ENCODE measurements at regions not wholly inside any gene's neighbourhood (a gene's known extent, or its start where the extent isn't known, plus 50 kb on each side); places are given as distances from the start of the nearest gene placed in this dataset.

GRCh38 chr5:162637481-162637880, 569.9 kb downstream of the GABRG2 start:
- Histone ChIP-seq H3K4me1 (ENCODE audit: control insufficient read depth, insufficient read depth, low read length) (no peaks in the 10 kb centered on the region), H3K27me3 (ENCODE audit: control insufficient read depth, insufficient read depth, low read length) (no peaks in the 10 kb centered on the region), H3K36me3 (ENCODE audit: control insufficient read depth, insufficient read depth, low read length) (no peaks in the 10 kb centered on the region), H3K4me3 (ENCODE audit: low read depth in 2 of 2, low read length in 2 of 2) (no peak overlapping the region), H3K9me3 (ENCODE audit: control insufficient read depth, insufficient read depth, low read depth, low read length) (no peaks in the 10 kb centered on the region), H3K27ac (ENCODE audit: low read length) (no peak overlapping the region)
- CTCF ChIA-PET: no interaction called here
- POLR2A ChIA-PET: no interaction called here
- DNase-seq (ENCODE audit: low read depth, low spot score): no peak
- in situ Hi-C loops (cut with HindIII; ENCODE audit: low pct_unique_long_range_greater_than_20kb, low sequenced_read_pairs) (no loop called here), intact Hi-C loops (cut with micrococcal nuclease; ENCODE audit: unreplicated experiment) (no loop called here)
- ATAC-seq: no peak
- no TSS peak for BruUV-seq (replicated peaks)
- no peak for TF ChIP-seq CTCF (IDR thresholded peaks at IDR 0.05)
- no peak for TF ChIP-seq TCF7L2 (IDR thresholded peaks at IDR 0.05; ENCODE audit: low read depth, low read length)
- TF ChIP-seq SIN3A (IDR thresholded peaks at IDR 0.05; ENCODE audit: borderline replicate concordance, insufficient read depth, low read depth, low read length): no peak
- TF ChIP-seq REST (IDR thresholded peaks at IDR 0.05; ENCODE audit: insufficient read depth in 1 of 2, low read depth in 2 of 2, low read length in 1 of 2): no peak
- TF ChIP-seq POLR2AphosphoS5 (IDR thresholded peaks at IDR 0.05; ENCODE audit: low read depth, low read length): no peak

GRCh38 chr5:162638849-162639248, 571.3 kb downstream of the GABRG2 start:
- in situ Hi-C loops (cut with HindIII; ENCODE audit: low pct_unique_long_range_greater_than_20kb, low sequenced_read_pairs): no loop called here
- H3K27ac ChIP-seq (ENCODE audit: low read length): no peak overlapping the region
- no peak for TF ChIP-seq SIN3A (IDR thresholded peaks at IDR 0.05; ENCODE audit: borderline replicate concordance, insufficient read depth, low read depth, low read length)
- no peak for TF ChIP-seq REST (IDR thresholded peaks at IDR 0.05; ENCODE audit: insufficient read depth in 1 of 2, low read depth in 2 of 2, low read length in 1 of 2)
- TF ChIP-seq POLR2AphosphoS5 (IDR thresholded peaks at IDR 0.05; ENCODE audit: low read depth, low read length): no peak
- TF ChIP-seq CTCF (IDR thresholded peaks at IDR 0.05): no peak
- no peak for ATAC-seq
- DNase-seq (ENCODE audit: low read depth, low spot score): no peak
- BruUV-seq (replicated peaks): no TSS peak
- ChIA-PET CTCF (no interaction called here), POLR2A (no interaction called here)
- H3K4me1 ChIP-seq (ENCODE audit: control insufficient read depth, insufficient read depth, low read length): no peaks in the 10 kb centered on the region
- H3K4me3 ChIP-seq (ENCODE audit: low read depth in 2 of 2, low read length in 2 of 2): no peak overlapping the region
- intact Hi-C loops (cut with micrococcal nuclease; ENCODE audit: unreplicated experiment): no loop called here
- no peaks in the 10 kb centered on the region for H3K36me3 ChIP-seq (ENCODE audit: control insufficient read depth, insufficient read depth, low read length)
- H3K9me3 ChIP-seq (ENCODE audit: control insufficient read depth, insufficient read depth, low read depth, low read length): no peaks in the 10 kb centered on the region
- no peaks in the 10 kb centered on the region for H3K27me3 ChIP-seq (ENCODE audit: control insufficient read depth, insufficient read depth, low read length)

All from Panc1 (cell line).